CD4-positive, alpha-beta T cell treated with Interleukin-12 subunit alpha and Interleukin-12 subunit beta, for 1 hour (primary cell): ENCODE measurements at regions not wholly inside any gene's neighbourhood (a gene's known extent, or its start where the extent isn't known, plus 50 kb on each side); places are given as distances from the start of the nearest gene placed in this dataset.

Experiments used
- DNase-seq: peaks from one replicate; pipeline ENCODE4 v3.0.0-alpha.2; 2020

- no peak for DNase-seq
Observed at GRCh38 chr7:112880818-112881418, 90.7 kb upstream of the TMEM168 start.

GRCh38 chr7:112877691-112878460, 87.7 kb upstream of the TMEM168 start:
- DNase-seq: no peak

GRCh38 chr7:112876877-112877276, 86.7 kb upstream of the TMEM168 start:
- DNase-seq: no peak

- DNase-seq: no peak
Observed at GRCh38 chr7:112874909-112875308, 84.7 kb upstream of the TMEM168 start.

GRCh38 chr7:112873831-112874553, 83.8 kb upstream of the TMEM168 start:
- DNase-seq: no peak

- DNase-seq: peak; percentile 53
Observed at GRCh38 chr7:112869111-112869774, 79.0 kb upstream of the TMEM168 start.

- DNase-seq: no peak
Observed at GRCh38 chr7:112868609-112869008, 78.4 kb upstream of the TMEM168 start.

GRCh38 chr7:112866424-112866823, 76.2 kb upstream of the TMEM168 start:
- DNase-seq: no peak

- DNase-seq: no peak
Observed at GRCh38 chr7:112864380-112864779, 74.2 kb upstream of the TMEM168 start.

- DNase-seq: no peak
Observed at GRCh38 chr7:112858838-112859237, 68.6 kb upstream of the TMEM168 start.

GRCh38 chr7:112855227-112855626, 65.0 kb upstream of the TMEM168 start:
- DNase-seq: no peak

- no peak for DNase-seq
Observed at GRCh38 chr7:112854169-112854568, 64.0 kb upstream of the TMEM168 start.

- no peak for DNase-seq
Observed at GRCh38 chr7:112853422-112853821, 63.2 kb upstream of the TMEM168 start.

- DNase-seq: no peak
Observed at GRCh38 chr7:112843151-112843550, 53.0 kb upstream of the TMEM168 start.
